DND-41 (cell line): ENCODE measurements at regions not wholly inside any gene's neighbourhood (a gene's known extent, or its start where the extent isn't known, plus 50 kb on each side); places are given as distances from the start of the nearest gene placed in this dataset.
"Not testable (repeated sequence)": the region's sequence is repeated elsewhere in the genome, so short reads cannot be mapped to it uniquely, and the experiment has no call there.

ENCODE experiments used
- ATAC-seq: fragments of 200-7000 bp; cut with Tn5 transposase; 3 replicates; pipeline ENCODE4 v1.9.1; 2021; ENCODE audit warnings: low read depth; ENCODE audit not compliant: insufficient read depth
- DNase-seq: peaks from one replicate; pipeline ENCODE4 v3.0.0-alpha.2; 2020
- H2AFZ ChIP-seq: 2 replicates; pipeline ENCODE4 v1.6.0; 2012; ENCODE audit warnings: low read depth, low read length
- H3K27ac ChIP-seq: 2 replicates; pipeline ENCODE4 v1.5.1; 2012; ENCODE audit warnings: low read length, inconsistent platforms
- H3K27me3 ChIP-seq: fragments of 200-600 bp; sonication (generic); 2 replicates; pipeline ENCODE4 v1.6.0; 2012; ENCODE audit warnings: low read length, mild to moderate bottlenecking, inconsistent platforms; ENCODE audit not compliant: insufficient read depth, poor library complexity
- H3K36me3 ChIP-seq: 2 replicates; pipeline ENCODE4 v1.5.1; 2012; ENCODE audit warnings: low read length, inconsistent platforms; ENCODE audit not compliant: insufficient read depth
- H3K4me1 ChIP-seq: 2 replicates; pipeline ENCODE4 v1.5.1; 2012; ENCODE audit warnings: mild to moderate bottlenecking, low read length; ENCODE audit not compliant: insufficient read depth
- H3K4me2 ChIP-seq: 2 replicates; pipeline ENCODE4 v1.6.0; 2012; ENCODE audit warnings: mild to moderate bottlenecking, moderate library complexity, low read length, inconsistent platforms; ENCODE audit not compliant: insufficient read depth
- H3K4me3 ChIP-seq, 2 experiments: fragments of 200-600 bp in 1 of 2; shearing (Covaris generic) in 1 of 2; 2 replicates each; pipeline ENCODE4 v1.5.1; 2012 to 2016; ENCODE audit warnings: inconsistent platforms in 2 of 2, low read length in 2 of 2, mild to moderate bottlenecking in 2 of 2, low read depth in 1 of 2, moderate library complexity in 1 of 2
- H3K79me2 ChIP-seq: 2 replicates; pipeline ENCODE4 v1.6.0; 2012; ENCODE audit warnings: low read length, inconsistent platforms; ENCODE audit not compliant: insufficient read depth
- H3K9ac ChIP-seq: 2 replicates; pipeline ENCODE4 v1.6.0; 2012; ENCODE audit warnings: low read depth, mild to moderate bottlenecking, inconsistent platforms, low read length, moderate library complexity
- H3K9me3 ChIP-seq: 2 replicates; pipeline ENCODE4 v1.5.1; 2012; ENCODE audit warnings: low read length, moderate library complexity, mild to moderate bottlenecking, inconsistent platforms; ENCODE audit not compliant: insufficient read depth, severe bottlenecking
- H4K20me1 ChIP-seq: 2 replicates; pipeline ENCODE4 v1.6.0; 2012; ENCODE audit warnings: low read length; ENCODE audit not compliant: insufficient read depth
- EZH2 ChIP-seq: IDR thresholded peaks from 3 replicates; pipeline ENCODE4 v1.6.1; 2012; ENCODE audit warnings: borderline replicate concordance, low read depth, mild to moderate bottlenecking, moderate library complexity, low read length, inconsistent platforms; ENCODE audit not compliant: severe bottlenecking
- TF ChIP-seq, protein P1 (sequence below): IDR thresholded peaks from 2 replicates; pipeline ENCODE4 v1.5.1; 2012; ENCODE audit warnings: borderline replicate concordance, low read length, moderate library complexity, mild to moderate bottlenecking; ENCODE audit not compliant: poor library complexity, severe bottlenecking; ENCODE audit errors: extremely low read depth

DNA sequence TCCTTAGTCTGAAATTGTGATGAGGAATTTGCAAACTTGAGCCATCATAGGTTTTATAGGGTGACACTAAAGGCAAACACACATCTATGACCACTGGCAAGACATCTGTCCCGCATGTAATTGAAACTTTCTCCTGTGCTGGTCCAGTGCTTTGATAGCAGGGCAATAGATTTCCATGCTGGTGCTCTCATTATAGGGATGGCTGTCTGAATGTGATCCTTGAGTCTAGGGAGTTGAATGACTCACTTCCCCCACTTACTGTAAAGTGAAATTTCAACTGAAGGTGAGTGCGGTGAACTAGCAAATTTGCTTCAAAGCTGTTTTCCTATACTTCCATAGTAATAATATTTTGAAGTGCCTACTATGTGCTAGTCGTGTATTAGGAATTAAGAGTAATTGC lies 1630.0 kb downstream of the STIM2 start:
- Histone ChIP-seq H3K9me3 (no peaks in the 10 kb centered on the region), H4K20me1 (no peaks in the 10 kb centered on the region), H3K4me3 (no peak overlapping the region), H3K27me3 (no peaks in the 10 kb centered on the region), H3K4me1 (no peaks in the 10 kb centered on the region), H3K9ac (no peak overlapping the region), H3K4me2 (no peak overlapping the region), H3K79me2 (no peaks in the 10 kb centered on the region), H3K36me3 (no peaks in the 10 kb centered on the region), H3K27ac (no peak overlapping the region), H2AFZ (no peak overlapping the region)
- no peak for TF ChIP-seq EZH2
- TF ChIP-seq, protein P1, sequence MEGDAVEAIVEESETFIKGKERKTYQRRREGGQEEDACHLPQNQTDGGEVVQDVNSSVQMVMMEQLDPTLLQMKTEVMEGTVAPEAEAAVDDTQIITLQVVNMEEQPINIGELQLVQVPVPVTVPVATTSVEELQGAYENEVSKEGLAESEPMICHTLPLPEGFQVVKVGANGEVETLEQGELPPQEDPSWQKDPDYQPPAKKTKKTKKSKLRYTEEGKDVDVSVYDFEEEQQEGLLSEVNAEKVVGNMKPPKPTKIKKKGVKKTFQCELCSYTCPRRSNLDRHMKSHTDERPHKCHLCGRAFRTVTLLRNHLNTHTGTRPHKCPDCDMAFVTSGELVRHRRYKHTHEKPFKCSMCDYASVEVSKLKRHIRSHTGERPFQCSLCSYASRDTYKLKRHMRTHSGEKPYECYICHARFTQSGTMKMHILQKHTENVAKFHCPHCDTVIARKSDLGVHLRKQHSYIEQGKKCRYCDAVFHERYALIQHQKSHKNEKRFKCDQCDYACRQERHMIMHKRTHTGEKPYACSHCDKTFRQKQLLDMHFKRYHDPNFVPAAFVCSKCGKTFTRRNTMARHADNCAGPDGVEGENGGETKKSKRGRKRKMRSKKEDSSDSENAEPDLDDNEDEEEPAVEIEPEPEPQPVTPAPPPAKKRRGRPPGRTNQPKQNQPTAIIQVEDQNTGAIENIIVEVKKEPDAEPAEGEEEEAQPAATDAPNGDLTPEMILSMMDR, result no peak
- ATAC-seq (no peak), DNase-seq (no peak)

DNA sequence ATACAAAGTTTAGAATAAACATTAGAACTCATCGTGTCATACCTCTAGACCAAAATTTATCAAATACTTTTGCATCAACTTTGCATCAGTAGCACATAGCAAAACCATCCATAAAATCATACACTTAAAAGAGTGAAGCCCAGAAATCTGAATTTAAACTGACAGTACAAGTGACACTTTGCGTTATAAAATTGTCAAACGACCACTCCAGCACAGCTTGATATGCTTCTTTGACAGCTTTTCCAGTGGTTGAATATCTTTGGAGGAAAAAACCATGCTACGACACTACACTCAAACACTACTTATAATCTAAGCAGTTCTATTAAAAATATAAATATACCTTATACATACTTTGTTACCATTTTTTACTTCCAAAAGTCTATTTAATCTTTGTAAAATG lies 1644.4 kb downstream of the STIM2 start:
- TF ChIP-seq, protein P1, result no peak
- no peak for TF ChIP-seq EZH2

DNA sequence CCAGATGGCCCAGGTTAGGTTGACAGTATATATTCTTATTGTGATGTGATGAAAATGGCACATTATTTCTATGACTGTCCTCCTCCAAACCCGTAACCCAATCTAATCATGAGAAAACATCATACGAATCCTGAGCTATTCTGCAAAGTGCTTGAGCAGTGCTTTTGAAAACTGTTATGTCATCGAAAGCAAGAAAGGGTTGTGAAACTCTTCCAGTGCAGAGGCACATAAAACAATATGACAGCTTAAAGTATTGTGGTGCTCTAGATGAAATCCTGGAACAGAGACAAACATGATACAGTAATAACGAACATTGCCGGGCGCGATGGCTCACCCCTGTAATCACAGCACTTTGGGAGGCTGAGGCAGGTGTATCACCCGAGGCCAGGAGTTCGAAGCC lies 1648.0 kb downstream of the STIM2 start:
- no peaks in the 10 kb centered on the region for H3K9me3 ChIP-seq
- no peak overlapping the region for H3K27ac ChIP-seq
- H2AFZ ChIP-seq, result no peak overlapping the region
- ATAC-seq (no peak), DNase-seq (no peak)
- H3K36me3 ChIP-seq, result no peaks in the 10 kb centered on the region
- H3K4me2 ChIP-seq, result no peak overlapping the region
- no peak overlapping the region for H3K4me3 ChIP-seq
- no peaks in the 10 kb centered on the region for H3K79me2 ChIP-seq
- H4K20me1 ChIP-seq, result no peaks in the 10 kb centered on the region
- no peak overlapping the region for H3K9ac ChIP-seq
- no peaks in the 10 kb centered on the region for H3K27me3 ChIP-seq
- no peaks in the 10 kb centered on the region for H3K4me1 ChIP-seq
- TF ChIP-seq, protein P1, result no peak

More for the DNA sequence above, 1644.4 kb downstream of the STIM2 start:
- Histone ChIP-seq H4K20me1 (no peaks in the 10 kb centered on the region), H2AFZ (no peak overlapping the region), H3K9me3 (no peaks in the 10 kb centered on the region), H3K4me3 (no peak overlapping the region), H3K4me1 (no peaks in the 10 kb centered on the region), H3K4me2 (no peak overlapping the region), H3K79me2 (no peaks in the 10 kb centered on the region), H3K27ac (no peak overlapping the region), H3K36me3 (no peaks in the 10 kb centered on the region), H3K9ac (no peak overlapping the region), H3K27me3 (no peaks in the 10 kb centered on the region)
- DNase-seq, result no peak
- ATAC-seq, result no peak

DNA sequence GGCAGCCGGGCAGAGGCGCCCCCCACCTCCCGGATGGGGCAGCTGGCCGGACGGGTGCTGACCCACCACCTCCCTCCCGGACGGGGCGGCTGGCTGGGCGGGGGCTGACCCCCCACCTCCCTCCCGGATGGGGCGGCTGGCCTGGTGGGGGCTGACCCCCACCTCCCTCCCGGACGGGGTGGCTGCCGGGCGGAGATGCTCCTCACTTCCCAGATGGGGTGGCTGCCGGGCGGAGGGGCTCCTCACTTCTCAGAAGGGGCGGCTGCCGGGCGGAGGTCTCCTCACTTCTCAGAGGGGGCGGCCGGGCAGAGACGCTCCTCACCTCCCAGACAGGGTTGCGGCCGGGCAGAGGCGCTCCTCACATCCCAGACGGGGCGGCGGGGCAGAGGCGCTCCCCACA lies 1654.1 kb downstream of the STIM2 start:
- H2AFZ ChIP-seq, H3K27ac ChIP-seq, DNase-seq, H4K20me1 ChIP-seq, H3K36me3 ChIP-seq, H3K79me2 ChIP-seq, H3K4me2 ChIP-seq, ATAC-seq, H3K27me3 ChIP-seq, H3K4me3 ChIP-seq, H3K9ac ChIP-seq, H3K9me3 ChIP-seq, H3K4me1 ChIP-seq: not testable (repeated sequence)
